ENCODE measurements at regions not wholly inside any gene's neighbourhood (a gene's known extent, or its start where the extent isn't known, plus 50 kb on each side); places are given as distances from the start of the nearest gene placed in this dataset.

DNA sequence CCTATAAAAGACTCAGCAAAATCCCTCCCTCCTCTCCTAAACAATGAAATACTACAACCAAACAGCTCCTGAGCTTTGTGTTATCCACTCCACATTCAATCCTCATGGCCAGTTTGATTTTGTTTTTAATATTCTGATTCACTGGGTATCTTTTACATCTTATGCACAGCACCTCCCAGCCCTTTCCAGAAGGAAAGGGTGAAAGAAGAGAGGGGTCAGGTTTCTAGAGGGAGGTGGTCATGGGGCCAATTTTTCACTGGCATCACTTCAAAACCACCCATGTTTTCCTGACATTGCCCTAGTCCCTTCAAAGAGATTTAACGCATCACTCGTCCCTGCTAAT lies 315.6 kb downstream of the LPIN1 start:
- FAIRE-seq, result no peak

GRCh38 chr2:12063210-12063609 lies 316.8 kb downstream of the LPIN1 start:
- no peak for FAIRE-seq

DNA sequence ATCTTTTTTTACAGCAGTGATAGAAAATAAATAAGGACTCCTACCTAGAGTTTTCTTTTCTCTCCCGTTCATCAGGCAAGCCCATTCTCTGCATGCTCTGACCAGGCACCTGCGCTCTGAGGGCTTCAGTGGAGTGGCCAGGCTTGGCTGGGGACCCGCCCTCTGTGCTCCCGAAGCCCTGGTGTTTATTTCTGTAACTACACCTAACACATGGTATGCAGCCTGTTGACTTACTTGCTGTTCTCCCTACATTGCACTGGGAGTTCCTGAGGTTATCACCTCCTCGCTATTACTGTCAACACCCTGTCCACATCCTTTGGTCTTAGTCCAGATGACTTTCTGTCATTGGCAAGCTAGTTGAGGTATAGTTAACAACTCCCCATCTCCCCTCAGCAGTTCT lies 317.7 kb downstream of the LPIN1 start:
- no peak for FAIRE-seq

GRCh38 chr2:12066116-12066515 lies 319.7 kb downstream of the LPIN1 start:
- no peak for FAIRE-seq

GRCh38 chr2:12066986-12067385 lies 320.6 kb downstream of the LPIN1 start:
- no peak for FAIRE-seq

- FAIRE-seq, result no peak
Observed at GRCh38 chr2:12068796-12069538, 322.5 kb downstream of the LPIN1 start.

GRCh38 chr2:12070153-12070552 lies 323.7 kb downstream of the LPIN1 start:
- FAIRE-seq, result no peak

- no peak for FAIRE-seq
Observed at GRCh38 chr2:12070581-12070980, 324.1 kb downstream of the LPIN1 start.

- no peak for FAIRE-seq
Observed at GRCh38 chr2:12071318-12071717, 324.9 kb downstream of the LPIN1 start.

GRCh38 chr2:12073217-12073852 lies 326.9 kb downstream of the LPIN1 start:
- FAIRE-seq, result no peak

- no peak for FAIRE-seq
Observed at GRCh38 chr2:12074126-12074844, 327.9 kb downstream of the LPIN1 start.

GRCh38 chr2:12074845-12075217 lies 328.4 kb downstream of the LPIN1 start:
- no peak for FAIRE-seq

DNA sequence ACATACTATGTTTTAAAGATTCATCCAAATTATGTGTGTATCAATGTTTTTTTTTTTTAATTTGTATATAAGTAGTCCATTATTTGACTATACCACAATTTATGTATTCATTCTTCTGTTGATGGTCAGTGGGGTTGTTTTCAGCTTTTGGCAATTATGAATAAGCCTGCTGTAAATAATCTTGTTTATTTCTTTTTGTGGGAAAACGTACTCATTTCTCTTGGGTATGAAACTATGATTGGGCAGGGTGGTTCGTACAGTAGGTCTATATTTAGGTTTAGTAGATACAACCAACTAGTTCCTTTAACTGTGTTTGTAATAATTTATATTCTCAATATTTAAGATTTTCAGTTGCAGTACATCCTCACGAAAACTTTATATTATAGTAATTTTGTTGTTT lies 329.2 kb downstream of the LPIN1 start:
- FAIRE-seq, result no peak

- FAIRE-seq, result no peak
Observed at GRCh38 chr2:12076810-12077209, 330.4 kb downstream of the LPIN1 start.

GRCh38 chr2:12080360-12080759 lies 333.9 kb downstream of the LPIN1 start:
- FAIRE-seq, result no peak

DNA sequence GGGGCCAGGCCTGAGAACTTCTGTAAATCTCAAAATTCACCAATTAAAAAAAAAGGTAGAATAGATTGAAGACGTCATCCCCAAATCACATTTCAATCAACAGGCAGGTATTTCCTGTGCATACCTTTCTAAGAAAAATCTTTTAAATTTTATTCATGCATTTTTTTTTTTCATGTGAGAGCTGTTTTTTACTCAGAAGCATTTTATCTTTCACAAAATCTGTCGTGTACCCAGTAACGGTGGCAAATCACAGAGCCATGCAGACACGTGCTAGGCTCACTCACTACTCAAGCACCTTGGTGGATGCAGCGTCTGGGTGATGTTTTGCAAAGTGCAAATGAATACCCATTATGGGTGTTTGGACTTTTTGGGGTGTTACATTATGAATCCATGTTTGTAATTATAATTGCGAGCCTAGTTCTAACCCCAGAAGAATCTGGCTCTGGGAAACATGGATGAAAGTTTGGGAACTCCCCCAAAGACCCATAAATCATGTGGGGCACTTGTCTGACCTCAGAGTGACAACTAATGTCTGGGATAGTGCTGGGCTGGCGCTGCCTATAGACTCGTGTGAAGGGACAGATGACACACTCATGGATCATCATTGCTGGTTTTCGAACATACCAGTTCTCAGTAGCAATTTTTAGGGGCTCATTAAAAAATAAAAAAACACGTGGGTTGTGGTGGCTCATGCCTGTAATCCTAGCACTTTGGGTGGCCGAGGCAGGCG lies 335.2 kb downstream of the LPIN1 start:
- no peak for FAIRE-seq

DNA sequence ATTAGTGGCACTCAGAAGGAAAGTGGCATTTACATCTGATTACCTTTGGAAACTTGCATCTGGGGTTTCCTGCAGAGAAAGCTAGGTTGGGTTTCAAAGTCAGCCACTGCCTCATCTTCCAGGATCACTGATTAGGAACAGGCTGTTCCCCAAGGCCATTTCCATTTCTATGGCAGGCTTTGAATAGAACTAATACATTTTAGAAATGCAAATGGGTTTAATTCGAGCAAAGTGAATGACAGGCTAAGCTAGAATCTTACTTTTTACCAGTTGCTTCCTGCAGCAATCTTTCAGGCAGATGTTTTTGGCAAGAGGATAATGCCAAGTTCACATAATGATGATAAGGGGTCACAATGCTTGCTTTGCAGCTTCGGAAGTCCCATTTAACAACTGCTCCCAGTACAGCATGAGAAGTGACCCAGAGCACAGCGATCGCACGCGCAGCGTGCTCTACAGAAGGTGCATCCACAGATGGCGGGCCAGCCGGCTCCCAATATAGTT lies 336.7 kb downstream of the LPIN1 start:
- FAIRE-seq, result no peak

DNA sequence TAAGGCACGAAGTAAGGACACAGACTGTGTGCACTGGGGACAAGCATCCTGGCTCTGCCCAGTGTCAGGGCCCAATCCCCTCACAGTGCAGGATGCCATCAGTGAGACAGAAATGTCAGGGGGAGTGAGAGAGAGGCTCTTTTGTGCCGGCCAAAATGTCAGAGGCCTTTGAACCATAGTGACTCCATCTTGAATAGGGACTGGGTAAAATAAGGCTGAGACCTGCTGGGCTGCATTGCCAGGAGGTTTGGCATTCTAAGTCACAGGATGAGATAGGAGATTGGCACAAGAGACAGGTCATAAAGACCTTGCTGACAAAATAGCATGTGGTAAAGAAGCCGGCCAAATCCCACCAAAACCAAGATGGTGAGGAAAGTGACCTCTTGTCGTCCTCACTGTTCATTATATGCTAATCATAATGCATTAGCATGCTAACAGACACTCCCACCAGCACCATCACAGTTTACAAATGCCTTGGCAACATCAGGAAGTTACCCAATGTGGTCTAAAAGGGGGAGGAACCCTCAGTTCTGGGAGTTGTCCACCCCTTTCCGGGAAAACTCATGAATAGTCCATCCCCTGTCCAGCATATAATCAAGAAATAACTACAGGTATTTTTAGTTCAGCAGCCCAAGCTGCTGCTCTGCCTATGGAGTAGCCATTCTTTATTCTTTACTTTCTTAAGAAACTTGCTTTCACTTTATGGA lies 337.4 kb downstream of the LPIN1 start:
- no peak for FAIRE-seq

DNA sequence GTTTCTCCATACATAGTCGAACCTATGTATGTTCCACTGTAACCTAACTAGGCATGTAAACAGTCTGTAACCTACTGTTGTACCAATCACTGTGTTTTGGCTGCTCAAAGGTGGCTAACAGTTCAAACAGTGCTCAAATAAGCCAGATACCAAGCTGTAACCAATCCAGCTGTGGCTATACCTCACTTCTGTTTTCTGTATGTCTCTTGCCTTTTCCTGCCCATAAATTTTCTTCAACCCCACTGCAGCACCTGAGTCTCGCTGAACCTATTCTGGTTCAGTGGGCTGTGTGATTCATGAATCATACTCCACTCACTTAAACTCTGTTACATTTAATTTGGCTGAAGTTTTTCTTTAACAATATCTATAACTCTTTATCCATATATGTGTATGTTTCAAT lies 340.7 kb downstream of the LPIN1 start:
- FAIRE-seq, result no peak

GRCh38 chr2:12087671-12088380 lies 341.4 kb downstream of the LPIN1 start:
- FAIRE-seq, result no peak

GRCh38 chr2:12089001-12089400 lies 342.6 kb downstream of the LPIN1 start:
- no peak for FAIRE-seq

GRCh38 chr2:12089496-12089895 lies 343.1 kb downstream of the LPIN1 start:
- no peak for FAIRE-seq
